Activated CD4-positive, alpha-beta T cell treated with anti-CD3 and anti-CD28 coated beads for 24 hours (primary cell): ENCODE measurements at regions not wholly inside any gene's neighbourhood (a gene's known extent, or its start where the extent isn't known, plus 50 kb on each side); places are given as distances from the start of the nearest gene placed in this dataset.

Experiments
- DNase-seq, 2 donors: peaks; one replicate each; pipeline ENCODE4 v3.0.0-alpha.2; 2020; ENCODE audit warnings: low read depth in 2 of 2

DNA sequence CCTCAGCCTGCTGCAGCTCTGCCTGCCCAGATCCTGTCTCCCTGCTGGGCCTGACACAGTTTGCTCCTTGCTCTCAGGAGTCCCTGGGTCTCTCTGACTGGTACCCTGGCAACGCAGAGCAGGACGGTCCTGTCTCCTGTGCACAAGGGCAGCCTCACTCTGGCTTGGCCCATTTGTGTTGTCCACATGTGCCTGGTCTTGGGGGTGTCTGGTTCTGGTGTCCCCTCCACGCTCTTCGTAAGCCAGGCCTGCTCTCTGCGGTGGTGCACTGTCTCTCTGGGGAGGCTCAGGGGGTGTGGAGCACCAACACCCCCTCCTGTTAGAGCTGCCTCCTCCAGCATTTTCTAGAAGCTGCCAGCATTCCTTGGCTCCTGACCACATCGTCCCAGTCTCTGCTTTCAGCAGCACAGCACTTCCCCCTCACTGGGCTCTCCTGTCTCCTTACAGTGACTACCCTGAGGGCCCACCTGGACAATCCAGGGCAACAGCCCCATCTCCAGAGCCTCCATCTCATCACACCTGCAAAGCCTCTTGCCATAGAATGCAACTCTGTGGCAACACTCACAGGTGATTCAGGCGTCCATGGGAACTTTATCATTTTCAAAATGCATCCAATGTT is 235.6 kb upstream of the HS6ST1 start:
- no peak for DNase-seq

DNA sequence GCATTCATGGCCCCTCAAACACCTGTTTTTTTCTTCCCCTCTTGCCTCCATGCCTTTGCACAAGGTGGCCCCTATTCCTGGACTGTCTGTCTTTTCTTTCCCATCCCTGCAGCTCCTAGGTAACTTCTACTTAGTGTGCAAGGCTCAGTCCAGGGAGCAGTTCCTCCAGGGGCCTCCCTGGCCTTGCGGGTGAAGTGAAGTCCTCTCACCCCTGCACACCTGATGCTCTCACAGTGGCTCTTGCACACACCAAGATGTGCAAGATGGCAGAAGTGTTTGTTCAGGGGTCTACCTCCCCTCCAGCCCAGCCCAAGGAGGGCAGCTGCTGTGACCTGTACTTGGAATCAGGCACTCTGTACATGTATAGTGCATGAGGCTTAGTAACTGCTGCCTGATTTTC is 236.8 kb upstream of the HS6ST1 start:
- no peak for DNase-seq

DNA sequence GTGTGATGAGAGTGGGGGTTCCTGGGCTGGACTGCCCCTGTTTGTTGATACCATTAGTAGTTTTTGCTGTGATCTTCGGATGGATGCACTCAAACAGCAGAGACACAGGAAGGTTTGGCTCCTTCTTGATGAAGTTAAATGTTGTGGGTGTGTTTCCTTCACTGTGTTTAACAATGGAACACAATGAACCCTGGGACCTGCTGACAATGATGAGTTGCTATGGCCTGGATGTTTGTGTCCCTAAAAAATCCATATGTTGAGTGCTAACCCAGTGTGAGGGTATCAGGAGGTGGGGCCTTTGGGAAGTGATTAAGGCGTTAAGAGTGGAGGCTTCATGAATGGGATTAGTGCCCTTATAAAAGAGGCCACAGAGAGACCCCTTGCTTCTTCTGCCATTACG is 237.4 kb upstream of the HS6ST1 start:
- DNase-seq: no peak

DNA sequence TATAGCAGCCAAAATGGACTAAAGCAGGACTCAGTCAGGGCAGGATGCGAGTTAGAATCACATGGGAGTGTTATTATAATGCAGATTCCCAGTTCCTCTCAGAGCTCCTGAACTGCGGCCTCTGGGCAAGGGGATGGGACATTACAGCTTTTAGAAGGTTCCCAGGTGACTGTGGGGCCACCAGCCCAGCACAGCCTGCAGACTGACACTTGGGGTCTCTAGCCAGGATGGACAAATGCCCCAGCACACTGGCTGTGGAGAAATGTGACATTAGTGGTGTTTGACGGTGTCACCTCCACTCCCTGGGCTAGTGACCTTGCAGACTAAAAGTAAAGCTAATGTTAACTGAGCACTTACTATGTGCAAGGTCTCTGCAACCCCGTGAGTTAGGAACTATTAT is 238.0 kb upstream of the HS6ST1 start:
- no peak for DNase-seq

DNA sequence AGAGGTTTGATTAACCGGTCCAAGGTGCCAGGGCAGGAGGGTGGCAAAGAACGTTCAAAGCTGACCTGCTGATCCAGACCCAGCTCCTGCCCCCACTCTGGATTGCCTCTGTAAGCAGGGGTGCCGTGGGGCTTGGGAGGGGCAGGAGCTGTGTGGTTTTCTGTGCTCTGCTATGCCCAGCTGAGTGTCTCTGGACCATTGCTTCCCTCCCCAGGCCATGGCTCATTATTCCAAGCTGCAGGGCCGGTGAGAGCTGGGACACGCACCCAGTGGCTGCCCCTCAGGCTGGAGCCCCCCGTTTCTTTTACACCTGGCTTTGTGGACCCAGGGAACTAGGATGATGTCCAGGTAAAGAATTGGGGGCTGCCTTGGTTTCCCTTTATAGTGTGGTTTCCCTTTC is 238.4 kb upstream of the HS6ST1 start:
- no peak for DNase-seq

DNA sequence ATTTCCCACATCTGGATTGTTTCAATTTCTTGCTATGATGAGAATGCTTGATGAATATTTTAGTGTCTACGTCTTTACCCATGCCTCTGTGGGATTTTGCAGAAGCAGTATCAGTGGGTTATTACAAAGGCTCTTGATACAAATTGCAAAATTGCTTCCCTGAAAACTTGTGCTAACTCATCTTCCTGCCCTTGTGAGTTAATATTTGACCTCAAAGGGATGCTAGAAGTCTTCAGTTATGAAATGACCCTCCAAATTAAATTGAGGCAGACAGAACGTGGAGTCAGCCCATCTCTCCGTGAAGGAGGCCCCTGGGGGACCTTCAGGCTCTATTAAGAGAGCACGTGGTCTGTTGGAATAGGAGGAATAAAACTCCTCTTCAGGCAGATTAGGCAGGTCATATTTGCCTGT is 239.2 kb upstream of the HS6ST1 start:
- DNase-seq: no peak

DNA sequence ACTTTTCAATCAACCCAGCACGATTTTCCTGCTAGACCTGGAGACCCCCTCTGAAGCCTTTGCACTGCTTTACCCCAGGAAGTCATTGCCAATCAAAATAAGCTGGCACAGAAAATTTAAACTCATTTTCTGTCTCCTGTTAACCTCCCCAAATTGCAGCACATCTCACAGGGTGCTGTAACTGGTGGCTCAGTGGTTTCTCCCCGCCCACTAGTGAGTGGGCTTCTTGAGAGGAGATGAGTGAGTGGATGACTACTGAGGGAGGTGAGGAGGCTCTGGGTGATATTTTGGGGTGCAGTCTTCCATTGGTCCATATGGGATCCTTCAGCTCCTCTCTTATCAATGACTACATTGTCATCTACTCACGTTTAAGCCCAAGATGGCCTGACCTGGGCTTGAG is 239.8 kb upstream of the HS6ST1 start:
- DNase-seq: no peak

DNA sequence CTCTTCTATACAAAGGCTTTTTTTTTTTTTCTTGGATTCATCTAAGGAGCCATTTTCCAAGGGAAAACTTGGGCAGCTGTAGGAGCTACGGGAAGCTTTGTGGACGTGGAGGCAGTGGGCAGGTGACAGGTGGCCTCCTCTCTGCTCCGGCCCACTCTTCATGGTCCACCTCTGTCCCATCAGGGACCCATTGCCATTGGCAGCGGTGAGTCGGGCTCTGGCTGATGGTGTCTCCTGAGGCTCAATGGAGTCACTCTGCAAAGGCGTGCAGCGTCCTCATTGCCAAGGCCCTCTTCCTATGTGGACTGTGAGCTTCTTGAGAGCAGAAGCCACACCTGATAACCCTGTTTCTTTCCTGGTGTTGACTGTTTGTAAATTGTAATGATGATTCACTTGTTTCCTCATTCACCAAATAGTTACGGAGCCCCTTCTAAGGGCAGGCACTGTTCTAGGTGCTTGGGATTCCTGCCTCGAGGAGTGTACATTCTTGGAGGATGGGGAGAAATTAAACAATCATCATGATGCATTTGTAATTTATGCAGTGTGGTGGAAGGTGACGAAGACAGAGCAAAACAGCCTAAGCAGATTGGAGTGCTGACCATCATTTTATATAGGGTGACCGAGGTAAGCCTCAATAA is 240.3 kb upstream of the HS6ST1 start:
- no peak for DNase-seq

DNA sequence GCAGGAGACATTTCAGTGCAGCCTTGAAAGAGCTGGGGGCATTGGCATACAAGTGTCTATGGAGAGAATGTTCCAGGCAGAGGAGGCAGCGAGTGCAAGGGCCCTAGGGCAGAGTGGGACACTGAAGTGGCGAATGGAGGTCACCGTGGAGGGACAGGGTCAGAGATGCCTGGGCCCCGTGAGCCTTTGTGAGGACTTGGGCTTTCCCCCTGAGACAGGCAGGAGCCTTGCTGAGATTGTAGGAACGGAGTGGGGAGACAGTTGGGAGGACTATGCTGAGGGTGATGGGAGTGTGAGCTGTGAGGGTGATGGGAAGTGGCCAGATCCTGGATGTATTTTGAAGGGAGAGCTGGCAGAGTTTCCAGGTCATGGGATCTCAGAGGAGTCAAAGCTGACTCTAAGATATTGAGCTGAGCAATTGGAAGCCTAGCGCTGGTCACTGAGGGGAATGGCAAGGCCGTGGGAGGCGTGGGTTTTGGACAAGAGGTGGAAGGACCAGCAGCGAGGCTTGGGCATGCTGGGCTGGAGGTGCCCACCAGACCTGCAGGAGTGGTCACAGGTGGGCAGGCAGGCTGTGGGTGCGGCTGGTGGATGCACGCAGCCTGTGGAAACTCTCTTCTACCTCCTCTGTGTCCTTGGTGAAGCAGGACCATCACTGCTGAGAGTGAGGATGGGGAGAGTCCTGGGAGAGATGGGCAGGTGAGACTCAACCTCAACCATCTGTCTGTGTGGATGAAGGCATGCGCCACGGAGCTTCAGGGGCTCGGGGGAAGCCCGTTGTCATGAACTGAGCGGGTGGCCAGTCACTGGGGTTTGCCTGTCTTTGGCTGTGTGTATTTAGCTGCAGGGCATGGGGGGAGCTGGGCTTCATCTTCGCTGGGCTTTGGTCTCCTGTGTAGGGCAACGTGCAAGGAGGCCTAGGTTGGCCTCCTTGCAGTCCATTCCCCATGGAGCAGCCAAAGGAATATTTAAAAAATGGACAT is 241.2 kb upstream of the HS6ST1 start:
- no peak for DNase-seq

DNA sequence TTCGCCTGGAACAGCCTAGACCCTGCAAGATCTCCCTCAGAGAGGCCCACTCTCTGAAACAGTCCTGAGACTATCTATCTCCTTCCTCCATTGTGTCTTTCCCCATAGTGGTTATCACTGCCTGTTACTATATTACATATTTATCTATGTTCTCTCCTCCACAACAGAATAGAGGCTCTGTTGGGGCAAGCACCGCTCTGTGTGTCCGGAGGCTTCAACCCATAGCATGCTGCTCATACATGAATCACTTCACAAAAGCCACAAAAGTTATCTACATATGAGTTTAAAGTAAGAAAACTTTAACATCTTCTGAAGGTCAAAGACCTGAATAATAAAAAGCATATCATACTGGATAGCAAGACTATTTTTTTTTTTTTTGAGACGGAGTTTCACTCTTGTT is 242.1 kb upstream of the HS6ST1 start:
- DNase-seq: no peak

DNA sequence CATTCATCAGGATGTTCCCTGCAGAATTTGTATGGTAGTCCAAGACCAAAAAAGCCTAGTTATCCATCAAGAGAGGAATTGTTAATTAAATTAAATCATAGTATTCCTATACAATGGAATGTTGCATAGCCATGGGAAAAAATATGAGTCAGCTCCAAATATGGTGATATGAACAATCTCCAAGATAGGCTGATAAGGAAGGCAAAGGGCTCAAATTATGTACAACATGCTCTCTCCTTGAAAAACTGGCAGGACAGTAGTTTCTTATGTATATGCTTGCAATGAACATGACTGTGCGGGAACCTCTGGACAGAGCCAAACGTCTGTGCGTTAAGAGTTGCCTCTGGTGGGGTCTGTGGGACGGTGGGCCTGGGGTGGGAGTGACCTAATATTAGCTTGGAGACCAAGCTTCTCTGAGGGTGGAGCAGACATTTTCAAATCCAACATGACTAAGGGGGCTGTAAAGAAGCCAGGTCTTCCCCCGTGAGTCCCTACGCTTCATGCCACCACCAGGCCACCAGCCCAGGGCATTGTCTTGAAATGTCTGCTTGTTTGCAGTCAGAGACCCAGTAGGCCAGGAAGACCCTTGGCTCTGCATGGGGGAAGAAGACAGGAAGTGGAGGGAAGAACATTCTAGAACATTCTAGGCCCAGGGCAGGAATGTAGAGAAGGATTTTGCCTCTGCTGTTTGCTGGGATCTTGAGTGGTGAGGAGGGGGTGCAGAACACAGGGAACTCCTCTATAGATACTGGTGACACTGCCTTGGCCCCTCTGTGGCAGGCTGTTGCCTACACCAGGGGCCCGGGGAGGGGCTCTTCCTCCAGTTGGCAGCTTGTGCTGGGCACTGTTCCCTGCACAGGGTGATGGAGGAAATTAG is 244.0 kb upstream of the HS6ST1 start:
- DNase-seq: no peak

DNA sequence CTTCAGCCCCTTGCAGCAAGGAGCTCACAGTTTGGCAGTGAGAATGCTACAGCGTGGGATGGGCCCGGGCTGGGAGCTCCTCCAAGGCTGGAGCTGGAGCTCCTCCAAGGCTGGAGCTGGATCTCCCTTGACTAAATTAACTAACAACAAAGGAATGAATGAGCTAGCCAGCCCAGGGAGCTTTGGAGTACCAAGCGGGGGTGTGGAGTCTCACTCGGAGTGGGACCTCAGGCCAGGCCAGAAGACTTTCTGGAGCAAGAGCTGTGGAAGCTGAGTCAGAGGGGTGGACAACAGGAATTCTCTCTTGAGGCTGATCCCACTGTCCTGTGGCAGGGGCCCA is 244.7 kb upstream of the HS6ST1 start:
- DNase-seq: no peak

DNA sequence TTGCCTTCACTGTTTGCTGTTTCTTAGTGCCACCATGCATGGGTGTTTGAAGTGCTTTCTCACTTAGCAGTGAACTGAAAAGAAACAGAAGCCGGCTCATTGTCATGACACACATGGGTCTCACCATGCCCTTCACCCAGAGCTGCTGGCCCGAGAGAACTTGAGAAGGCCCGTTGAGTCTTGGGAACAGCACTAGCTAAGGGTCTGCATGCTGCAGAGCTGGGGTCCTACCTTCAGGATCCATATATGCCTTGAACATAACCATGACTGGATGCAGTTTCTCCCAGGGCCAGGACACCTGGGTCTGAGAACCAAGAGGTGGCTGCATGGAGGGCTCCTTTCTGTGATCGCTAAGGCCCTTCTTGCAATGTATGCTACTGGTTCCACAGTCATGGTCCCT is 245.5 kb upstream of the HS6ST1 start:
- DNase-seq: no peak

DNA sequence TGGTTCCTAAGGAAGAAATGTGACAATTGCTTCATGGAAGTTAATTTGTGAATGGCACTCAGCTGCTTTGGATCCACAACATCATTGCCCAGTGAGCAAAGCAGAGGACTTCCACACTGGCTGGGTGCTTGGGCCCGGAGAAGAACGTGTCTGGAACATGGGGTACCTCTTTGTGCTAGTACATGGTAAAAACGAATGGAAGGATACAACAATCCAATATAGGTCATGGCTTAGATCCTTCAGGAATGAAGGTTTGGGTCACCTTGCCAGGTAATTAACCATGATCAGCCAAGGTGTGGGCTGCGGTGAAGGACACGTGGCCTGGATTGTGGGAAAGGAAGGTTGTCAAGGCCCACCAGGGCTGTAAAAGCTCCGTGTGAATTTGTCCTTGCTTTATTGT is 245.9 kb upstream of the HS6ST1 start:
- no peak for DNase-seq

DNA sequence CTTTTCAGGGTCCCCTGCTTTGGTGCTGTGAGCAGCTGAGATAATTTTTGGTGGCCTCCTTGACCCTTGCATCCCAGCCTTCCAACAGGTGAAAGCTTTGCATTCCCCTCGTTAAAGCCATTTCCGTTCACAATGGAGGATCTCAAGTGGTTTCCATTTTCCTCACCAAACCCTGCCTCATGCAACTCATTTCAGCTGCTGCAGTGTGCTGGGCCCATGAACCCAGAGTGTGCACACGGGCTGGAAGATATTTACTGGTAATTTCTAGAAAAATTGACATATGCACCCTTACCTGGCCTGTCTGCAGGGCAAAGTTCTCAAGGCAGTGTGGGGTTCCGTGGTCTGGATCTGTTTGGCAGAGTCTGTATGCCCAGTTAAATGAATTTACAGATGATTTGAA is 246.8 kb upstream of the HS6ST1 start:
- no peak for DNase-seq

DNA sequence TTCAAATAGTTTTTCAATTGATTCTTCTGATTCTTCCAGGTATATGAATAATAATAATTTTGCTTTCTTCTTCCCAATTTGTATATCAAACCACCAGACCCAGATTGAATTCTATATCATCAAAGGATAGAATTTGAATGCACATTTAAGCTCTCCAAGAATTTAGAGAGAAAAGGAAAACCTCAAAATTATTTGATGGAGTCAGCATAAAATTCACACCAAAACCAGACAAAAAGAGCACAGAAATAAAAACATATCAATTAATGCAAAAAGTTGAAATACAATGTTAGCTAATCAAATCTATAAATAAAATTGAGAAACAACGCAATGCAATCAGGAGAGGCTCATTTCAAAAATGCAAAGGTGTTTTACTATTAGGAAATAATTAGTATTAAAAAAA is 248.0 kb upstream of the HS6ST1 start:
- DNase-seq: no peak

DNA sequence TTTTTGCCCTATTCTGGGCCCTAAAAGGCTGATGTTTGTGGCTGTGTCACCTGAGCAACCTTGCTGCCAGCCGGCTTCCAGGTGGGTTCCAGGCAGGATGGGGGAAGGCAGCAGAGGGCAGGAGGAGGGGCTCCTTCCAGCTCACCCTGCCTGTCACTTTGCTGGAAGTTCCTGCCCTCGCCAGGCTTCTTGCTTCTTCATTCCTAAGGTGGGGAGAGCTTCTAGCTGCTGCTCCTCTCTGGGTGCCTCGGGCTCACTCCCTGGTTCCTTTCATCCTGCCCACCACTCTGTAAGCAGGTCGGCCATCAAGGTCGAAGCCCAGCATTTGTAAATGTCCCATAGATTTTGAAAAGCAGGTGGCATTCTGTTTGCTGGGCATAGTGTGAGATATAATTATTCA is 249.4 kb upstream of the HS6ST1 start:
- no peak for DNase-seq

DNA sequence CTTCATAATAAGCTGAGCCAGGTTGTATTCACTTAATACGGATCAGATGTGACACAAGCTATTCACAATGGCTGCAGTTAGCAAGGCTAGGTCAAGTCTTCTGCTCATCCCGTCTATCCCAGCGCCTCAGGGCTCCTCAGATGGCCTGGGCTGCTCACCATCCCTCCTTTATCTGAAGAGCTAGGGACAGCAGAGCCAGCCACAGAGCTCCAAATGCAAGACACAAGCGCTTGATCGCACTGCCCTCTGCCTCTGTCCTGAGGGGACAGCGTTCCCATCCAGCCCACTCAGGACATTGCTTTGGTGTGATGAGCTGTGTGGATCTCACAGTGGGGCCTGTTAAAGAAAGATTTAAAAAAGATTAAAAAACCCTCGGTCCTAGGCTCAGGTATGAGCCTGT is 254.4 kb upstream of the HS6ST1 start:
- no peak for DNase-seq

DNA sequence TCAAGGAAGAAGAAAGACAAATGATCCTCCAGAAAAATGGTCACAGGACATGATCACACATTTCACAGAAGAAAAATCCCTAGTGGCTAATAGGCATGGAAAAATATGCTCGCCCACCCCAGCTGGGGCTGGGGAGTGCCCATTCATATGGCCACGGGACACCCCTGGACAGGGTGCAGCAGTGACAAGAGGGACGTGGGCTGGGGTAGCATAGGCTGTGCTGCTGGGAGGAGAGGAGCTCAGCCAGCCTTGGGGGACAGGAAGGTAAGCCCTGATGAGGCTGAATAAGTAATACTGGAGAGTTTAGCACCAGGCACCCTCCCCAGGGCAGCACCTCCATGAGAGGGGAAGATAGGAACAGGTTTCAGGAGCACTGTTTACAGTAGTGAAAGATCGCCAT is 254.9 kb upstream of the HS6ST1 start:
- no peak for DNase-seq

DNA sequence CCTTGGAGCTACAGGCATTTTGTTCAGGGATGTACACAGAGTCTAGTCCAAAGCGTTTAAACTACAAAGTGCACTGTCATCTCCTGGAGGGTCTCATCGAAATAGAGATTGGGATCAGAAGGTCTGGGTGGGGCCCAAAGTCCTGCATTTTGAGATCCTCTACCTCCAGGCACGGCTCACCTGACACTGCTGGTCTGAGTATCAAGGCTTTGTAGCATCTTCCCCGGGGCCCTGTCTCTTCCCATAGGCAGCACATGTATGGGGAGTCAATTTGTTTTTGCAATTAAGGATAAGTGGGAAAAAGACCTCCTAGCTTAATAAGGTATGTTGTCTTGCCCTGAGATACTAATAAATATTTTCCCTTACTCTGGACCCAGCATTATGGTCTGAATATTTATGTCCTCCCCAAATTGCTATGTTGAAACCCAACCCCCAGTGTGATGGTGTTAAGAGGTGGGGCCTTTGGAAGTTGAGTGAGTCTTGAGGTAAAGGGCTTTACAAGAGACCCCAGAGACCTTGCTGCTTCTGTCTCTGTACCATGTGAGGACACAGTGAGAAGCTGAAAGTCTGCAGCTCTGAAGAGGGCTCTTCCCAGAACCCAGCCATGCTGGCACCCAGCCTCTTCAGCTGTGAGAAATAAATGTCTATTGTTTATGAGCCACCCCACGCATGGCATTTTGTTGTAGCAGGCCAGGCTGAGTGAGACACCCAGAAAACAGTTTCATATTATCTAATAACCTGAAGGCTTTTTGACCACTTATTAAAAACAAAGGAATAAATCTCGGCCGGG is 258.7 kb upstream of the HS6ST1 start:
- no peak for DNase-seq
